A673 (cell line): ENCODE measurements at regions not wholly inside any gene's neighbourhood (a gene's known extent, or its start where the extent isn't known, plus 50 kb on each side); places are given as distances from the start of the nearest gene placed in this dataset.
A peak's percentile ranks its signal among the peaks of the same experiment; 100 is the strongest.

Experiments used
- EZH2 ChIP-seq: fragments of 200-600 bp; sonication (generic); IDR thresholded peaks from 2 replicates; pipeline ENCODE4 v1.6.1; 2017; ENCODE audit warnings: borderline replicate concordance, low read depth, mild to moderate bottlenecking, mixed read lengths, antibody characterized with exemption, low read length; ENCODE audit not compliant: poor library complexity, severe bottlenecking
- TF ChIP-seq, protein P1 (sequence below): fragments of 300-800, 200-600 bp; sonication (generic); conservative IDR thresholded peaks from 2 replicates; pipeline ENCODE4 v1.5.1; 2017; ENCODE audit warnings: low read depth, mild to moderate bottlenecking, antibody characterized with exemption, low read length, moderate library complexity, mixed read lengths

DNA sequence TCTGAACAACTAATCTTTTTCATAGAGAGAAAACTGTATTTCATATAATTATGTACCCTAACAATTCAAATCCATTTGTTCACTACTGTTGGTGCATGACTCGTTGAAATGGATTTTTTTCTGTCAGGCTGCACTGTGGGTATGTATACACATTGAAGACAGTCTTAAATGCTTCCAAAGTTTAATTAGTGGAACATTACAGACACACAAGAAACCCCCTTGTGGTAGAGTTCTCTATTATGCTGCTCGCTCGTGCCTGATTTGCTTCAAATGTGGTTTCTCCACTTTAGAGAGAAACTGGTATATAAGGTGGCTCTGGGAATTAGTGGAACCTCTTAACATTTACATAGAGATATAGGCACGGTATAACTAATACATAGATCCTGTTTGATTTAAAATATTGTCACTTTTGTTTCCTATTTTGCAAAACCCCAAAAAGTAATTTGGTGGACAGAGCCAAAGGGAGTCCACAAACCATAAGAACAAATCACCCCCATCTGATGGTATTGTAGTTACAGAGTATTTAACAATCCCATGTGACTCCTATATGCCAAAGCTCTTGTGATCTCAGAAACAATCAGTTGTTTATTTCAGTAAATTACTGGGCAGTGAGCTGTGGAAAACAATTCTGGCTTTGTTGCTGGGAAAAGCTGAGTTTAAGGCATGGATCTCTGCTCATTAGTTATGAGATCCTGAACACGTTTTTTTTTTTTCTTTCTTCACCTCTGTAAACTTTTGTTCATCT is 159.5 kb downstream of the BRMS1L start:
- TF ChIP-seq, protein P1, sequence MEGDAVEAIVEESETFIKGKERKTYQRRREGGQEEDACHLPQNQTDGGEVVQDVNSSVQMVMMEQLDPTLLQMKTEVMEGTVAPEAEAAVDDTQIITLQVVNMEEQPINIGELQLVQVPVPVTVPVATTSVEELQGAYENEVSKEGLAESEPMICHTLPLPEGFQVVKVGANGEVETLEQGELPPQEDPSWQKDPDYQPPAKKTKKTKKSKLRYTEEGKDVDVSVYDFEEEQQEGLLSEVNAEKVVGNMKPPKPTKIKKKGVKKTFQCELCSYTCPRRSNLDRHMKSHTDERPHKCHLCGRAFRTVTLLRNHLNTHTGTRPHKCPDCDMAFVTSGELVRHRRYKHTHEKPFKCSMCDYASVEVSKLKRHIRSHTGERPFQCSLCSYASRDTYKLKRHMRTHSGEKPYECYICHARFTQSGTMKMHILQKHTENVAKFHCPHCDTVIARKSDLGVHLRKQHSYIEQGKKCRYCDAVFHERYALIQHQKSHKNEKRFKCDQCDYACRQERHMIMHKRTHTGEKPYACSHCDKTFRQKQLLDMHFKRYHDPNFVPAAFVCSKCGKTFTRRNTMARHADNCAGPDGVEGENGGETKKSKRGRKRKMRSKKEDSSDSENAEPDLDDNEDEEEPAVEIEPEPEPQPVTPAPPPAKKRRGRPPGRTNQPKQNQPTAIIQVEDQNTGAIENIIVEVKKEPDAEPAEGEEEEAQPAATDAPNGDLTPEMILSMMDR = peak; percentile 48
- TF ChIP-seq EZH2 = no peak
